ENCODE measurements at regions not wholly inside any gene's neighbourhood (a gene's known extent, or its start where the extent isn't known, plus 50 kb on each side); places are given as distances from the start of the nearest gene placed in this dataset.
A peak's percentile ranks its signal among the peaks of the same experiment; 100 is the strongest.

- DNase-seq (ENCODE audit: low spot score): peak; percentile 35
These were observed 662.1 kb upstream of the FTMT start for GRCh38 chr5:121189342-121190305.

DNA sequence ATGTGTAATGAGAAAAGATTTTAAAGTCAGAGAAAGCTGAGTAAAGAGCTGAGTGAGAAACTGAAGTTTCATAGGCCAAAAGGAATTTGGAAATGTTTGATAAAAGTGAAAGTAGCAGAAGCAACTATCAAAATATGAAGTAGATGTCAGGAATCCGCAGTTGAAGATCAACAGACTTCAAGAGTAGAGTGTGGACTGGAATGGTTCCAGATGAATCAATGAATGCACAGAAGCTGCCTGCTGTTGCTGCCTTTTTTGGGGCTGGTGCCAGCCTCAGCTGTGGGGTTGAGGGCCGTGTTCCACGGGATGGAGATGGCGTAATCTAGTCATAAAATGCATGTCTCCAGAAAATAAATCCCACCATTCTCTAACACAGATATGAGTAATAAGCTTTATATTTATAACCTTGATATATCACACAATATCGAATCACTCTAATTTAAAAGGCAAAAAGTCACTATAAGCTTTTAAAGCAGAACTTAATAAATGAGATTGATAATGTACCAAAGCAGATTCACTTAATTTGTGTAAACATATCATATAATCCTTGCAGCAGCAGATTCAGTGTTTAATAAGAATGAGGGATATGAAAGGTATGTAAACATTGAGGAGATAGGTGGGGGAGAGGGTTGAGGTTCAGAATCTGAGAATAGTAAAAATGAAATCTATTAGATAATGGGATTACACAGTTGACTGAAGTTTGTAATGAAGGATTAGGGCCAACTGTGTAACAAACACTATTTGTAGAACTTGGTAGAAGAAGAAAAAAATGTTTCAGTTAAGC, 652.3 kb upstream of the FTMT start:
- no peak for DNase-seq (ENCODE audit: low spot score)

DNA sequence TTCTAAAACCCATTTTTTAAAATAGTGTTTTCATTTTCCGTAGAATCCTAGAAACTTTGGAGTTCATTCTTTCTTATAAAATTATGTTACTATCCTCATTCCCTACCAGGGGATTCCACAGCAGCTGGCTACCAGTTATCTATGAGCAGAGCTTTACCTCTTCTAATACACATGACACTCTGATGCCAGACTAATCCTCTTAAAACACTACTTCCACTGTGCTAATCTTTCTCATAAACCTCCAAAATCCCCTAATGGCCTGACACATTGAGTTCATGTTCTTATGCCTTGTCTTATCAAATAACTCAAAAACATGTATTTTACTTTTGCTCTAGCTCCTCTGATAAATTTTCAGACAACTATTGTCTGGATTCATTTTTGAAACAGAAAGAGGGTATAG, 633.6 kb upstream of the FTMT start:
- DNase-seq (ENCODE audit: low spot score): no peak

GRCh38 chr5:121221483-121221882, 630.2 kb upstream of the FTMT start:
- DNase-seq (ENCODE audit: low spot score): no peak

DNA sequence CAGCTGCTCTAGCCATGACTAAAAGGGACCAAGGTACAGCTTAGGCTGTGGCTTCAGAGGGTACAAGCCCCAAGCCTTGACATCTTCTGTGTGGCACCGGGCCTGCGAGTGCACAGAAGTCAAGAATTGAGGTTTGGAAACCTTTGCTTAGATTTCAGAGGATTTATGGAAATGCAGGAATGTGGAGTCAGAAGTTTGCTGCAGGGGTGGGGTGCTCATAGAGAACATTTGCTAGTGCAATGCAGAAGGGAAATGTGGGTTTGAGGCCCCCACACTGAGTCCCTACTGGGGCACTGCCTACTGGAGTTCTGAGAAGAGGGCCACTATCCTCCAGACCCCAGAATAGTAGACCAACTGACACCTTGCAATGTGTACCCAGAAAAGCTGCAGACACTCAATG, 624.9 kb upstream of the FTMT start:
- no peak for DNase-seq (ENCODE audit: low spot score)

- DNase-seq (ENCODE audit: low spot score): no peak
These were observed 611.7 kb upstream of the FTMT start for GRCh38 chr5:121239951-121240350.

- DNase-seq (ENCODE audit: low spot score): no peak
These were observed 604.7 kb upstream of the FTMT start for GRCh38 chr5:121246971-121247370.

DNA sequence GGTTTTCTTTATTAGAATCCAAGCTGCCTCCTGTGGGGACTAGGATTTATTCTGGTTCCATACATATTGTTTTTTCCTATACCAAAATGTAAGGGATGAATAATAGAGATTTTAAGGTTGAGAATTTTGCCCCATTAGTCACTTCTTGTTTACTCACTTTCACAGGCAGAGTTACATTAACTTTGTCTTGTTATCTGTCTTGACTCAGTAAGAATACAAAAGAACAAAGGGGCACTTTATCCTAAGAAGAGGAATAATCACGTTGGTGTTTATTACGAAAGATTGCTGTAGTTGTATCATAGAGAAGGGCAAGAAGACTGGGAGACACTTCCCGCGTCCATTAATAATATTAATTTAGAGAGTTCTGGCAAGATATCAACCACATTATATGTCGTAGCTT, 599.7 kb upstream of the FTMT start:
- DNase-seq (ENCODE audit: low spot score): no peak

- no peak for DNase-seq (ENCODE audit: low spot score)
These were observed 594.1 kb upstream of the FTMT start for GRCh38 chr5:121257621-121258020.

GRCh38 chr5:121263456-121263855, 588.2 kb upstream of the FTMT start:
- no peak for DNase-seq (ENCODE audit: low spot score)

- DNase-seq (ENCODE audit: low spot score): no peak
These were observed 587.1 kb upstream of the FTMT start for GRCh38 chr5:121264605-121265004.

GRCh38 chr5:121271546-121271945, 580.1 kb upstream of the FTMT start:
- DNase-seq (ENCODE audit: low spot score): no peak

DNA sequence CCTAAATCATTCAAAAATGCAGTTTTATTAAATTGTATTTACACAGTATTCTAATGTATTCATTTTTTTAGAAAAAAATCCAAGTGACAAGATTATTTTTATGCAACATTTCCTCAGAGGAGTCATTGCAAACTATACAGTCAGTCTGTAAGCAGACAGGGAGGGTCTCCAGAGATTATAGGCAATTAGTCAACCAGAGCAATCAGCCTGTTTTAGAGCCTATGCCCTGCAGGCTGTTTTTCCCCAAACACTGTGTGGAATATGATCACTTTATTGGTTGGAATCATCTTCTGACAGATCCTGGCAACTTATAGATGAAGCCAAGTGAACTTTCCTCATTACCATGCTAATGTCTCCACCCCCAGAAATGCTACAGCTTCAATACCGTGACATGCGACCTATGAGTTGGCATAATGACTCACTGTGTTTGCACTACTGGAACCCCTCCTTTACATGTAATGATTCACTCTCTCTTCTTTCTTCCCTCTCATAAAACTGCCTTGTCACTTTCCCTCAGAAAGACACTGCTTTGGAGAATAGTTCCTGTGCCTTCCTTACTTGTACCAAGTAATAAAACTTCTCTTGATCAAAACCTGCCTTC, 577.7 kb upstream of the FTMT start:
- DNase-seq (ENCODE audit: low spot score): no peak

GRCh38 chr5:121279801-121280200, 571.9 kb upstream of the FTMT start:
- no peak for DNase-seq (ENCODE audit: low spot score)

GRCh38 chr5:121285801-121286521, 565.7 kb upstream of the FTMT start:
- DNase-seq (ENCODE audit: low spot score): no peak

DNA sequence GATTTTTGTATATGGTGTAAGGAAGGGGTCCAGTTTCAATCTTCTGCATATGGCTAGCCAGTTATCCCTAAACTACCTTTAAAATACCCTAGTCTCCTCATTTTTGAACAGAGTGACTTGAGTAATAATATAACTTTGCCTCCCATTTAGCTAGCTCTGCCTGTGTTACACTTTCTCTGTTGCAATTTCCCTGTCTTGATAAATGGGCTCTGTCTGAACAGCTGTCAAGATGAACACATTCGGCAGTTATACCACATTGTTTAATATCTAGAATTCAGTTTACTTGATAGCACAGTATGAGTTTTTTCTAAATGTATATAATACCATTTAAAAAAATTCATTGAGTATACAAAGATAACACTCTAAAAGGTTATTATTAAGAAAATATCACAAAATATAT, 562.9 kb upstream of the FTMT start:
- DNase-seq (ENCODE audit: low spot score): no peak

GRCh38 chr5:121292664-121293063, 559.0 kb upstream of the FTMT start:
- no peak for DNase-seq (ENCODE audit: low spot score)

DNA sequence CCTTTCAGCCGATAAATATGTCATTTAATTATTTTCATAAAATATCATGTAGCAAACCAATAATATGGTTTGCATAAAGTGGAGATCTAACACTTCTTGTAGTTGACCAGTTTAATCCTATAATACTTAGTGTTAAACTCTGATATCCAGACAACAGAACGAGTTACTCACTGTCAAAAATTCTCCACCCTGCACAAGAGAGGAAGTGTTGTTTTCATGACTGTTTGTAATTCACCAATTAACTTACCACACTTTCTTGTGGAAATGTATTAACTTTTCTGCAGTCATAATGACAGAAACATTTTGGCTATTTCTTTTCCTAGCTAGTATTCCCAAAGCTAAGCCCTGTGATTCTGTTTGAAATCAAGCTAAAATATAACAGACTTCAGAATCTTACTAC, 555.3 kb upstream of the FTMT start:
- no peak for DNase-seq (ENCODE audit: low spot score)

GRCh38 chr5:121299153-121299552, 552.5 kb upstream of the FTMT start:
- DNase-seq (ENCODE audit: low spot score): no peak

- no peak for DNase-seq (ENCODE audit: low spot score)
These were observed 546.8 kb upstream of the FTMT start for GRCh38 chr5:121304838-121305237.

DNA sequence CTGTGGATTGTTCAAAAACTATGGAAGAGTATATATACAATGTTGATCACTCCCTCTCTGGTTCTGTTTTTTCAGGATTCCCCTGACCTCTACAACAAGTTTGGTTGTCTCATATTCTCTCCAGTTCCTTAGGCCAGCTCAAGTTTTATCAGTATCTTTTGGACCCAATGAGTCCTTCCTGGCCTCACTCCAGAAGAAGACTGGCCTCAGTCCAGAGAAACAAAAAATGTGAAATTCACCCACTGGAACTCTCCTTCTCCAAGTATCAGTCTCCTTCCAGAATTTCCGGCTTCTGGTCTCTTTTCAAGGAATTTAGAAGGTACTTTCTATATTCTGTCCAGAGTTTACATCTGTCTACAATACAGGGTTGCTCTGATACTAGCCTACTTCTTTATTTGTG, 537.8 kb upstream of the FTMT start:
- DNase-seq (ENCODE audit: low spot score): no peak

GRCh38 chr5:121315786-121316185, 535.9 kb upstream of the FTMT start:
- DNase-seq (ENCODE audit: low spot score): no peak

All from SK-N-DZ (cell line).